MM.1S (cell line): ENCODE measurements at regions not wholly inside any gene's neighbourhood (a gene's known extent, or its start where the extent isn't known, plus 50 kb on each side); places are given as distances from the start of the nearest gene placed in this dataset.

Source experiments
- DNase-seq: peaks from one replicate; pipeline ENCODE4 v3.0.0-alpha.2; 2015
- H2AFZ ChIP-seq: fragments of 300-600 bp; sonication (generic); 2 replicates; pipeline ENCODE4 v1.6.0; 2016; ENCODE audit warnings: antibody characterized with exemption, low read length
- H3F3A ChIP-seq: fragments of 300-600 bp; sonication (generic); 2 replicates; pipeline ENCODE4 v1.6.1; 2016; ENCODE audit warnings: mild to moderate bottlenecking, antibody characterized with exemption, low read length, moderate library complexity, mixed read lengths; ENCODE audit not compliant: insufficient read depth
- H3K27ac ChIP-seq: fragments of 300-600 bp; sonication (generic); 2 replicates; pipeline ENCODE4 v1.5.1; 2016; ENCODE audit warnings: mild to moderate bottlenecking, low read length
- H3K27me3 ChIP-seq: fragments of 300-600 bp; sonication (generic); replicated peaks from 2 replicates; pipeline ENCODE4 v1.6.0; 2016; ENCODE audit warnings: low read length; ENCODE audit not compliant: insufficient read depth
- H3K36me3 ChIP-seq: fragments of 300-600 bp; sonication (generic); replicated peaks from 2 replicates; pipeline ENCODE4 v1.6.1; 2016; ENCODE audit warnings: mild to moderate bottlenecking, low read length, mixed read lengths; ENCODE audit not compliant: insufficient read depth
- H3K4me1 ChIP-seq: fragments of 300-600 bp; sonication (generic); 2 replicates; pipeline ENCODE4 v1.6.1; 2016; ENCODE audit warnings: low read length, mixed read lengths
- H3K4me2 ChIP-seq: fragments of 300-600 bp; sonication (generic); 2 replicates; pipeline ENCODE4 v1.6.0; 2016; ENCODE audit warnings: low read depth, low read length
- H3K4me3 ChIP-seq: fragments of 300-600 bp; sonication (generic); 2 replicates; pipeline ENCODE4 v1.5.1; 2016; ENCODE audit warnings: low read length, mixed read lengths
- H3K79me2 ChIP-seq: fragments of 300-600 bp; sonication (generic); 2 replicates; pipeline ENCODE4 v1.6.1; 2016; ENCODE audit warnings: mixed run types, low read length, mixed read lengths
- H3K9ac ChIP-seq: fragments of 300-600 bp; sonication (generic); 2 replicates; pipeline ENCODE4 v1.6.1; 2016; ENCODE audit warnings: low read length, mixed read lengths
- H3K9me2 ChIP-seq: fragments of 300-600 bp; sonication (generic); replicated peaks from 2 replicates; pipeline ENCODE4 v1.6.1; 2016; ENCODE audit warnings: mild to moderate bottlenecking, low read length, mixed read lengths; ENCODE audit not compliant: insufficient read depth
- H3K9me3 ChIP-seq: fragments of 300-600 bp; sonication (generic); replicated peaks from 2 replicates; pipeline ENCODE4 v1.6.1; 2016; ENCODE audit warnings: mild to moderate bottlenecking, low read length, mixed read lengths; ENCODE audit not compliant: insufficient read depth
- H4K20me1 ChIP-seq: fragments of 300-600 bp; sonication (generic); 2 replicates; pipeline ENCODE4 v1.6.1; 2016; ENCODE audit warnings: mild to moderate bottlenecking, low read length, moderate library complexity, mixed read lengths; ENCODE audit not compliant: insufficient read depth
- CTCF ChIP-seq: fragments of 300-600 bp; sonication (generic); IDR thresholded peaks from 2 replicates; pipeline ENCODE4 v1.5.1; 2016; ENCODE audit warnings: antibody characterized with exemption, low read length, mixed read lengths
- EZH2 ChIP-seq: fragments of 300-600 bp; sonication (generic); optimal IDR thresholded peaks from 2 replicates; pipeline ENCODE3; 2017; ENCODE audit warnings: low read depth, mild to moderate bottlenecking, antibody characterized with exemption, low read length, mixed read lengths
- EZH2phosphoT487 ChIP-seq: fragments of 300-600 bp; sonication (generic); IDR thresholded peaks from 2 replicates; pipeline ENCODE4 v1.6.1; 2018; ENCODE audit warnings: antibody characterized with exemption, low read length

DNA sequence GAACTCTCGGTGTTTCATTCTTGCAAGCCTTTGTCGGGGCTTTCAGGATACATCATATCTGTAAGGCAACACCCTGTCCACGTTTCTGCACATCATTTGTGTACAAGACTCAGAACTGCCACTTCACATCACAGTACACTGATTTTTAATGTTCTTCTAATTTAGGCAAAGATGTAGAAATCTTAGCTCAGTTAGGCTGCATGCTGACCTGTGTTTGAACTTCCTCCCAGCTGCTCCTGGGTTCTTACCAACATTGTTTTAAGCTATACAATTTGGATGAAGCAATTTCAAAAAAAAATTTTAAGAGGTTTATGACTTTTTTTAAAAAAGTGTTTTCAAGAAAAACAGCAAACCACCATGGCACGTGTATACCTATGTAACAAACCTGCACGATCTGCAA, 1047.9 kb upstream of the SLC10A2 start:
- Histone ChIP-seq H3K4me1 (no peaks in the 10 kb centered on the region), H3K36me3 (no peaks in the 10 kb centered on the region), H3K27me3 (no peaks in the 10 kb centered on the region), H2AFZ (no peak overlapping the region), H3K27ac (no peak overlapping the region), H4K20me1 (no peaks in the 10 kb centered on the region), H3K4me3 (no peak overlapping the region), H3K9ac (no peak overlapping the region), H3K4me2 (no peak overlapping the region), H3K9me3 (0 out of 2 replicates have a peak, but pooled peaks cover 4% of the 10 kb centered on the region), H3K9me2 (no peaks in the 10 kb centered on the region), H3K79me2 (no peaks in the 10 kb centered on the region), H3F3A (no peaks in the 10 kb centered on the region)
- DNase-seq, result no peak
- no peak for TF ChIP-seq EZH2
- TF ChIP-seq CTCF, result no peak
- no peak for TF ChIP-seq EZH2phosphoT487

- 0 out of 2 replicates have a peak, but pooled peaks cover 4% of the 10 kb centered on the region for H3K9me3 ChIP-seq
- no peak overlapping the region for H3K4me2 ChIP-seq
- no peak overlapping the region for H3K27ac ChIP-seq
- no peaks in the 10 kb centered on the region for H4K20me1 ChIP-seq
- no peaks in the 10 kb centered on the region for H3K9me2 ChIP-seq
- no peaks in the 10 kb centered on the region for H3K4me1 ChIP-seq
- no peak overlapping the region for H3K4me3 ChIP-seq
- DNase-seq, result no peak
- no peaks in the 10 kb centered on the region for H3K27me3 ChIP-seq
- no peak for TF ChIP-seq EZH2phosphoT487
- no peak for TF ChIP-seq CTCF
- no peak for TF ChIP-seq EZH2
- H3K9ac ChIP-seq, result no peak overlapping the region
- no peak overlapping the region for H2AFZ ChIP-seq
- no peaks in the 10 kb centered on the region for H3K79me2 ChIP-seq
- no peaks in the 10 kb centered on the region for H3F3A ChIP-seq
- no peaks in the 10 kb centered on the region for H3K36me3 ChIP-seq
These were observed 1044.8 kb upstream of the SLC10A2 start for GRCh38 chr13:104111031-104111430.

DNA sequence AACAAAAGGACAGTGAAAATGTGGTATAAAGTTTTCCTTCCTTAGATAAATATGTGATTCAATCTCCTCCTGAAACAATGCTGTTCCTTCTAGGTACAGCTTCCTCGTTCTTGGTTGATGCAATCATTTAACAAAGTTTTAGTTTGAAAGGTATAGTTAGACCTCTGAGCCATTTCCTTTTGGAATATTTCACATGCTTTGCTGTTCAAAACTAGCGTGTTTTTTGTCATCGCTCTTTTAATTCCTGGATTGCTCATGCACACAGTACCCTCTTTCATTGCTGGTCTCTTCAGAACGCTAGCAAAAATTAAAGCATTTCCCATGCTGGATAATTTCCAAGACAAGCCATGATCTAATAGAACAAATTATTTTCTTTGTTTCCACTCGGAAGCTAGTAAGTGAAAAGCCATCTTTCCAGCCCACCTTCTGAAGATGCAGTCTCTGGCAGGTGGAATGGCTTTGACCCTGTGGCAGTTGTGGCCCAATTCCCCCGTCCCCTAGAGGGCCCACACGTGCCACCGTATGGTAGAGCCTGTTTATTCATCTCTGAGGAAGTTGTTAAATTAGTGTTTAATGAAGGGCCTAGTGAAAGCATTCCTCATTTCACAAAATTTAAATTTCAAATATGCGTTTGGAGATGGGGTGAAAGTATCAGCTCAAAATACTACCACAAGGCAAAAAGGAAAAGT, 1040.6 kb upstream of the SLC10A2 start:
- no peaks in the 10 kb centered on the region for H3K4me1 ChIP-seq
- no peaks in the 10 kb centered on the region for H4K20me1 ChIP-seq
- no peaks in the 10 kb centered on the region for H3K9me2 ChIP-seq
- no peak overlapping the region for H2AFZ ChIP-seq
- H3K4me2 ChIP-seq, result no peak overlapping the region
- no peak for DNase-seq
- TF ChIP-seq CTCF (no peak), EZH2phosphoT487 (no peak), EZH2 (no peak)
- no peak overlapping the region for H3K27ac ChIP-seq
- no peak overlapping the region for H3K4me3 ChIP-seq
- H3K9ac ChIP-seq, result no peak overlapping the region
- no peaks in the 10 kb centered on the region for H3F3A ChIP-seq
- no peaks in the 10 kb centered on the region for H3K79me2 ChIP-seq
- no peaks in the 10 kb centered on the region for H3K9me3 ChIP-seq
- H3K27me3 ChIP-seq, result no peaks in the 10 kb centered on the region
- H3K36me3 ChIP-seq, result no peaks in the 10 kb centered on the region
